ENCODE measurements at regions not wholly inside any gene's neighbourhood (a gene's known extent, or its start where the extent isn't known, plus 50 kb on each side); places are given as distances from the start of the nearest gene placed in this dataset.

DNA sequence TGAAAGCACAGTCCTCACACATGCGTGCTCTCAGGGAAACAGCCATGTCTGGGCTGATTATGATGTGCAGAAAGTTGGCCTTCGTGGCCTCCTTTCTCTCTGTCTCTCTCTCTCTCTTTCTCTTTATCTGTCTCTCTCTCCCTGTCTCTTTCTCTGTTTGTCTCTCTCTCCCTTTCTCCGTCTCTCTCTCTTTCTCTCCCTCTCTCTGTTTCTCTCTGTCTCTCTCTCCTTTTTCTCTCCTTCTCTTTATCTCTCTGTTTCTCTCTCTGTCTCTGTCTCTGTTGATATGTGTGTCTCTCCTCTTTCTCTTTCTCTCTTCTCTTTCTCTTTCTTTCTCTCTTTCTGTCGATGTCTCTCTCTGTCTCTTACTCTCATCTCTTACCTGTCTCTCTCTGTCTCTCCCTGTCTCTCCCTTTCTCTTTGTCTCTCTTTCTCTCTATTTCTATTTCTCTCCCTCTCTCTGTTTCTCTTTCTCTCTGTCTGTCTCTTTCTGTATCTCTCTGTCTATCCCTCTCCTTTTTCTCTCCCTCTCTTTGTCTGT lies 105.4 kb upstream of the MPP7 start:
- ChIA-PET CTCF (no interaction called here), POLR2A (ENCODE audit: unreplicated experiment) (no interaction called here)
- Histone ChIP-seq H4K8ac (ENCODE audit: low read depth in 2 of 2, low read length in 2 of 2) (no peak overlapping the region), H4K20me1 (ENCODE audit: insufficient read depth, low read length) (no peaks in the 10 kb centered on the region), H3K9ac (ENCODE audit: low read depth, low read length) (no peak overlapping the region), H3K4me3 (ENCODE audit: insufficient read depth, low read depth, low read length) (no peak overlapping the region), H4K91ac (ENCODE audit: insufficient read depth, low read depth, low read length) (no peak overlapping the region), H3K27ac (ENCODE audit: insufficient read depth, low read length) (no peak overlapping the region), H2BK15ac (ENCODE audit: low read depth, low read length) (no peak overlapping the region), H2BK20ac (ENCODE audit: low read depth, low read length) (no peak overlapping the region), H4K5ac (ENCODE audit: low read depth, low read length) (no peak overlapping the region), H3K9me3 (ENCODE audit: control insufficient read depth, insufficient read depth, low read length) (no peaks in the 10 kb centered on the region), H3K18ac (ENCODE audit: low read depth, low read length) (no peak overlapping the region), H2BK120ac (ENCODE audit: low read depth, low read length) (no peak overlapping the region), H2AK5ac (ENCODE audit: low read depth, low read length) (no peak overlapping the region), H3K4ac (ENCODE audit: low read depth, low read length) (no peak overlapping the region), H3K27me3 (ENCODE audit: control insufficient read depth, insufficient read depth, low read length) (peaks cover 13% of the 10 kb centered on the region), H3K36me3 (ENCODE audit: control insufficient read depth, insufficient read depth, low read length) (no peaks in the 10 kb centered on the region), H3K9me1 (ENCODE audit: insufficient read depth, low read length) (no peaks in the 10 kb centered on the region), H2AK9ac (replicated peaks; ENCODE audit: low read depth, low read length, poor library complexity) (no peak overlapping the region), H3K56ac (ENCODE audit: extremely low read depth, insufficient read depth, low read length) (no peak overlapping the region), H2BK5ac (ENCODE audit: low read depth, low read length, poor library complexity, severe bottlenecking) (no peak overlapping the region), H3K4me1 (ENCODE audit: control insufficient read depth, insufficient read depth, low read length) (no peaks in the 10 kb centered on the region), H3K23ac (ENCODE audit: low read depth, low read length) (no peak overlapping the region), H2AFZ (replicated peaks; ENCODE audit: low read length, poor library complexity) (no peak overlapping the region), H3K14ac (replicated peaks; ENCODE audit: low read depth, low read length) (no peak overlapping the region), H3K4me2 (ENCODE audit: low read depth, low read length) (no peak overlapping the region), H3K79me1 (ENCODE audit: low read depth in 1 of 2, low read length in 2 of 2) (no peaks in the 10 kb centered on the region)
- dilution Hi-C loops (cut with HindIII; ENCODE audit: low sequenced_read_pairs, unreplicated experiment) (no loop called here), intact Hi-C loops (cut with micrococcal nuclease) (no loop called here), in situ Hi-C loops (cut with MboI; ENCODE audit: low sequenced_read_pairs) (no loop called here)
- WGBS, 2 experiments (ENCODE audit: extremely low coverage in 2 of 2, insufficient read length in 1 of 2): 83% methylated on average over 3 of the region's 4 CpGs; no CpG with 5 or more reads in 1 of the 2 experiments
- no TSS peak for BruUV-seq (replicated peaks)
- DNase-seq (no peak), ATAC-seq (ENCODE audit: low read depth) (no peak)
- TF ChIP-seq MAZ (IDR thresholded peaks at IDR 0.05; ENCODE audit: borderline replicate concordance, low read depth, low read length) (no peak), FOS (IDR thresholded peaks at IDR 0.05; ENCODE audit: low read depth, low read length) (no peak), CHD1 (IDR thresholded peaks at IDR 0.05; ENCODE audit: low read depth, low read length) (no peak), MAFK (IDR thresholded peaks at IDR 0.05; ENCODE audit: low read depth, low read length) (no peak), BHLHE40 (IDR thresholded peaks at IDR 0.05; ENCODE audit: low read depth, low read length) (no peak), NFE2L2 (IDR thresholded peaks at IDR 0.05; ENCODE audit: low read depth, low read length) (no peak), RAD21 (IDR thresholded peaks at IDR 0.05; ENCODE audit: low read length) (no peak), POLR2A (IDR thresholded peaks at IDR 0.05; ENCODE audit: low read depth, low read length) (no peak)
- TF ChIP-seq, protein P1, sequence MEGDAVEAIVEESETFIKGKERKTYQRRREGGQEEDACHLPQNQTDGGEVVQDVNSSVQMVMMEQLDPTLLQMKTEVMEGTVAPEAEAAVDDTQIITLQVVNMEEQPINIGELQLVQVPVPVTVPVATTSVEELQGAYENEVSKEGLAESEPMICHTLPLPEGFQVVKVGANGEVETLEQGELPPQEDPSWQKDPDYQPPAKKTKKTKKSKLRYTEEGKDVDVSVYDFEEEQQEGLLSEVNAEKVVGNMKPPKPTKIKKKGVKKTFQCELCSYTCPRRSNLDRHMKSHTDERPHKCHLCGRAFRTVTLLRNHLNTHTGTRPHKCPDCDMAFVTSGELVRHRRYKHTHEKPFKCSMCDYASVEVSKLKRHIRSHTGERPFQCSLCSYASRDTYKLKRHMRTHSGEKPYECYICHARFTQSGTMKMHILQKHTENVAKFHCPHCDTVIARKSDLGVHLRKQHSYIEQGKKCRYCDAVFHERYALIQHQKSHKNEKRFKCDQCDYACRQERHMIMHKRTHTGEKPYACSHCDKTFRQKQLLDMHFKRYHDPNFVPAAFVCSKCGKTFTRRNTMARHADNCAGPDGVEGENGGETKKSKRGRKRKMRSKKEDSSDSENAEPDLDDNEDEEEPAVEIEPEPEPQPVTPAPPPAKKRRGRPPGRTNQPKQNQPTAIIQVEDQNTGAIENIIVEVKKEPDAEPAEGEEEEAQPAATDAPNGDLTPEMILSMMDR (conservative IDR thresholded peaks at IDR 0.05; ENCODE audit: low read depth, low read length): no peak
- TF ChIP-seq, protein P2, sequence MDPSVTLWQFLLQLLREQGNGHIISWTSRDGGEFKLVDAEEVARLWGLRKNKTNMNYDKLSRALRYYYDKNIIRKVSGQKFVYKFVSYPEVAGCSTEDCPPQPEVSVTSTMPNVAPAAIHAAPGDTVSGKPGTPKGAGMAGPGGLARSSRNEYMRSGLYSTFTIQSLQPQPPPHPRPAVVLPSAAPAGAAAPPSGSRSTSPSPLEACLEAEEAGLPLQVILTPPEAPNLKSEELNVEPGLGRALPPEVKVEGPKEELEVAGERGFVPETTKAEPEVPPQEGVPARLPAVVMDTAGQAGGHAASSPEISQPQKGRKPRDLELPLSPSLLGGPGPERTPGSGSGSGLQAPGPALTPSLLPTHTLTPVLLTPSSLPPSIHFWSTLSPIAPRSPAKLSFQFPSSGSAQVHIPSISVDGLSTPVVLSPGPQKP (IDR thresholded peaks at IDR 0.05; ENCODE audit: borderline replicate concordance, low read depth, low read length): no peak
- TF ChIP-seq, protein P3, sequence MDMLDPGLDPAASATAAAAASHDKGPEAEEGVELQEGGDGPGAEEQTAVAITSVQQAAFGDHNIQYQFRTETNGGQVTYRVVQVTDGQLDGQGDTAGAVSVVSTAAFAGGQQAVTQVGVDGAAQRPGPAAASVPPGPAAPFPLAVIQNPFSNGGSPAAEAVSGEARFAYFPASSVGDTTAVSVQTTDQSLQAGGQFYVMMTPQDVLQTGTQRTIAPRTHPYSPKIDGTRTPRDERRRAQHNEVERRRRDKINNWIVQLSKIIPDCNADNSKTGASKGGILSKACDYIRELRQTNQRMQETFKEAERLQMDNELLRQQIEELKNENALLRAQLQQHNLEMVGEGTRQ (IDR thresholded peaks at IDR 0.05; ENCODE audit: low read depth, low read length): no peak

Data from IMR-90 (cell line).